Neural cell (in vitro differentiated cells): ENCODE measurements at regions not wholly inside any gene's neighbourhood (a gene's known extent, or its start where the extent isn't known, plus 50 kb on each side); places are given as distances from the start of the nearest gene placed in this dataset.

Experiments used
- H2AFZ ChIP-seq: fragments of 200-600, 300-800 bp; sonication (generic), shearing (Covaris generic); 2 replicates; pipeline ENCODE4 v1.6.0; 2014; ENCODE audit warnings: low read depth, mild to moderate bottlenecking, antibody characterized with exemption, low read length, moderate library complexity
- H3F3A ChIP-seq: fragments of 200-600 bp; shearing (Covaris generic); 2 replicates; pipeline ENCODE4 v1.6.1; 2016; ENCODE audit warnings: mild to moderate bottlenecking, moderate library complexity, mixed read lengths, antibody characterized with exemption, low read length; ENCODE audit not compliant: insufficient read depth, poor library complexity, severe bottlenecking
- H3K27ac ChIP-seq: fragments of 200-600, 300-800 bp; sonication (generic), shearing (Covaris generic); 2 replicates; pipeline ENCODE4 v1.5.1; 2014; ENCODE audit warnings: mild to moderate bottlenecking, low read length, moderate library complexity
- H3K27me3 ChIP-seq: fragments of 300-800, 200-600 bp; sonication (generic), shearing (Covaris generic); 2 replicates; pipeline ENCODE4 v1.6.0; 2014; ENCODE audit warnings: mild to moderate bottlenecking, low read depth, low read length, moderate library complexity; ENCODE audit not compliant: insufficient read depth
- H3K36me3 ChIP-seq: fragments of 300-800, 200-600 bp; sonication (generic), shearing (Covaris generic); 2 replicates; pipeline ENCODE4 v1.5.1; 2014; ENCODE audit warnings: mild to moderate bottlenecking, antibody characterized with exemption, low read length, moderate library complexity; ENCODE audit not compliant: insufficient read depth
- H3K4me2 ChIP-seq: fragments of 300-800, 200-600 bp; sonication (generic), shearing (Covaris generic); 2 replicates; pipeline ENCODE4 v1.6.0; 2014; ENCODE audit warnings: mild to moderate bottlenecking, low read length
- H3K4me3 ChIP-seq: fragments of 300-800, 200-600 bp; sonication (generic), shearing (Covaris generic); 2 replicates; pipeline ENCODE4 v1.5.1; 2014; ENCODE audit warnings: mild to moderate bottlenecking, low read length, moderate library complexity
- H3K79me2 ChIP-seq: fragments of 200-600 bp; shearing (Covaris generic); replicated peaks from 2 replicates; pipeline ENCODE4 v1.6.0; 2014; ENCODE audit warnings: mild to moderate bottlenecking, low read length, moderate library complexity; ENCODE audit not compliant: insufficient read depth
- H3K9ac ChIP-seq: fragments of 300-800, 200-600 bp; sonication (generic), shearing (Covaris generic); 2 replicates; pipeline ENCODE4 v1.6.1; 2016; ENCODE audit warnings: mild to moderate bottlenecking, low read length, mixed read lengths
- H3K9me2 ChIP-seq: fragments of 200-600 bp; shearing (Covaris generic); 2 replicates; pipeline ENCODE4 v1.6.1; 2016; ENCODE audit warnings: mild to moderate bottlenecking, low read length, mixed read lengths; ENCODE audit not compliant: insufficient read depth
- H3K9me3 ChIP-seq: fragments of 200-600, 300-800 bp; sonication (generic), shearing (Covaris generic); 2 replicates; pipeline ENCODE4 v1.6.1; 2016; ENCODE audit warnings: mild to moderate bottlenecking, mixed run types, low read length, moderate library complexity, mixed read lengths
- H4K20me1 ChIP-seq: fragments of 200-600 bp; shearing (Covaris generic); 2 replicates; pipeline ENCODE4 v1.6.1; 2016; ENCODE audit warnings: mild to moderate bottlenecking, mixed run types; ENCODE audit not compliant: insufficient read depth
- CTCF ChIP-seq: fragments of 450-650 bp; IDR thresholded peaks from 2 replicates; pipeline ENCODE4 v1.5.1; 2014; ENCODE audit warnings: antibody characterized with exemption, mild to moderate bottlenecking, moderate library complexity; ENCODE audit not compliant: poor library complexity, severe bottlenecking
- EP300 ChIP-seq: fragments of 450-650 bp; conservative IDR thresholded peaks from 2 replicates; pipeline ENCODE4 v1.6.1; 2014; ENCODE audit warnings: antibody characterized with exemption, mild to moderate bottlenecking, moderate library complexity; ENCODE audit not compliant: poor library complexity, severe bottlenecking
- EZH2 ChIP-seq: fragments of 200-600, 300-800 bp; shearing (Covaris generic), sonication (generic); IDR thresholded peaks from 2 replicates; pipeline ENCODE4 v1.6.1; 2014; ENCODE audit warnings: antibody characterized with exemption, low read length, borderline replicate concordance, mild to moderate bottlenecking; ENCODE audit not compliant: insufficient read depth, poor library complexity, severe bottlenecking
- MXI1 ChIP-seq: fragments of 450-650 bp; conservative IDR thresholded peaks from 2 replicates; pipeline ENCODE4 v1.6.1; 2014; ENCODE audit warnings: antibody characterized with exemption, mild to moderate bottlenecking; ENCODE audit not compliant: poor library complexity, severe bottlenecking
- POLR2AphosphoS5 ChIP-seq: IDR thresholded peaks from 2 replicates; pipeline ENCODE4 v1.6.1; 2012
- RAD21 ChIP-seq: fragments of 450-650 bp; conservative IDR thresholded peaks from 2 replicates; pipeline ENCODE4 v1.6.1; 2014; ENCODE audit warnings: antibody characterized with exemption, mild to moderate bottlenecking, moderate library complexity
- REST ChIP-seq: IDR thresholded peaks from 2 replicates; pipeline ENCODE4 v1.6.1; 2012; ENCODE audit warnings: borderline replicate concordance
- SMC3 ChIP-seq: fragments of 450-650 bp; conservative IDR thresholded peaks from 2 replicates; pipeline ENCODE4 v1.6.1; 2014; ENCODE audit warnings: antibody characterized with exemption, mild to moderate bottlenecking, moderate library complexity; ENCODE audit not compliant: poor library complexity
- TAF1 ChIP-seq: IDR thresholded peaks from 2 replicates; pipeline ENCODE4 v1.6.1; 2012; ENCODE audit warnings: low read depth

GRCh38 chr18:53817976-53818950 is 406.2 kb downstream of the MBD2 start:
- no peak overlapping the region for H3K4me2 ChIP-seq
- H3K9ac ChIP-seq = no peak overlapping the region
- H4K20me1 ChIP-seq = no peaks in the 10 kb centered on the region
- H2AFZ ChIP-seq = no peak overlapping the region
- TF ChIP-seq EZH2 (no peak), POLR2AphosphoS5 (no peak)
- H3K9me2 ChIP-seq = no peaks in the 10 kb centered on the region
- H3K9me3 ChIP-seq = no peaks in the 10 kb centered on the region
- H3K4me3 ChIP-seq = no peak overlapping the region
- no peak overlapping the region for H3K27ac ChIP-seq
- H3K36me3 ChIP-seq = no peaks in the 10 kb centered on the region
- H3K79me2 ChIP-seq = no peaks in the 10 kb centered on the region
- H3K27me3 ChIP-seq = no peaks in the 10 kb centered on the region
- no peaks in the 10 kb centered on the region for H3F3A ChIP-seq

GRCh38 chr18:53800171-53800570 is 424.3 kb downstream of the MBD2 start:
- Histone ChIP-seq H3K9ac (no peak overlapping the region), H3K27ac (no peak overlapping the region), H3K9me3 (no peaks in the 10 kb centered on the region), H3K9me2 (no peaks in the 10 kb centered on the region), H3K79me2 (no peaks in the 10 kb centered on the region), H3K4me2 (no peak overlapping the region), H3K27me3 (no peaks in the 10 kb centered on the region), H4K20me1 (no peaks in the 10 kb centered on the region), H3F3A (no peaks in the 10 kb centered on the region), H3K36me3 (no peaks in the 10 kb centered on the region), H2AFZ (no peak overlapping the region), H3K4me3 (no peak overlapping the region)
- TF ChIP-seq TAF1 (no peak), EP300 (no peak), SMC3 (no peak), CTCF (no peak), POLR2AphosphoS5 (no peak), MXI1 (no peak)

- Histone ChIP-seq H3K36me3 (no peaks in the 10 kb centered on the region), H3K27ac (no peak overlapping the region)
- TF ChIP-seq MXI1 (no peak), POLR2AphosphoS5 (no peak), EZH2 (no peak), CTCF (no peak), RAD21 (no peak), TAF1 (no peak), SMC3 (no peak), REST (no peak), EP300 (no peak)
These were observed 425.3 kb downstream of the MBD2 start for GRCh38 chr18:53799134-53799533.

More at GRCh38 chr18:53799134-53799533, 425.3 kb downstream of the MBD2 start:
- Histone ChIP-seq H3K4me2 (no peak overlapping the region), H4K20me1 (no peaks in the 10 kb centered on the region), H3K27me3 (no peaks in the 10 kb centered on the region), H2AFZ (no peak overlapping the region), H3K9me3 (no peaks in the 10 kb centered on the region), H3K9me2 (no peaks in the 10 kb centered on the region), H3K4me3 (no peak overlapping the region), H3F3A (no peaks in the 10 kb centered on the region), H3K9ac (no peak overlapping the region), H3K79me2 (no peaks in the 10 kb centered on the region)
